NCI-H446 (cell line): ENCODE measurements at regions not wholly inside any gene's neighbourhood (a gene's known extent, or its start where the extent isn't known, plus 50 kb on each side); places are given as distances from the start of the nearest gene placed in this dataset.

Experiments used
- DNase-seq, 2 experiments: peaks; one replicate each; lab custom pipeline; 2025; lab: John Stamatoyannopoulos, UW

DNA sequence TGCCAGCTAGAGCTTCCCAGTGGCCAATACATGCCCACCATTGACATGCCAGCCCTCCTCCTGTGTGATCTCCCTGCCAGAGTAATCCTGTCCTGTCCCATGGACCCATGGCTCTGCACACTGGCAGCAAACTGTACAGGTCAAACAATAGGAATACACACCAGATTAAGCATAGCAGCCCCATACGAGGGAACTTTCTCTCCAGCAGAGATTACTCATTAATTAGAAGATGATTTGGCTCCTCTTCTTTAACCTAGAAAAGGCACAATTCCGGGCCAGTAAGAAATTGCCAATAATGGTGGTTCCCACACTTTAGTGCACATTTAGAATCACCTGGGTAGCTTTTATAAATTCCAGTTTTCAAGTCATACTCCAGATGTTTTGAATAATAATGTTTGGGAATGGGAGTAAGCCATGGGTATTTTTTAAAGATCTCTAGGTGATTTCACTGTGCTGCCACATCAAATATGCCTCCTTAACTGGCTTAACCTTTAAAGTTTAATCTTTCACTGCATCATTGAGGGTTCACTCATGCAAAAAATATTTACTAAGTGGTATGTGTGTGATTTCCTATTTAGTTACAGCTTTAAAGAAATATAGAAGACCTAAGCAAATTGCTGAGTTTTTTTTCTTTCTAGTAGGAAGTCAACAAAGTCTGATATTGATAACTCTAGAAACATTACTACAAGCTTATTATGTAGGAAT is 277.6 kb upstream of the NWD2 start:
- no peak for DNase-seq

GRCh38 chr4:36979533-36979932 is 265.0 kb upstream of the NWD2 start:
- DNase-seq = no peak

DNA sequence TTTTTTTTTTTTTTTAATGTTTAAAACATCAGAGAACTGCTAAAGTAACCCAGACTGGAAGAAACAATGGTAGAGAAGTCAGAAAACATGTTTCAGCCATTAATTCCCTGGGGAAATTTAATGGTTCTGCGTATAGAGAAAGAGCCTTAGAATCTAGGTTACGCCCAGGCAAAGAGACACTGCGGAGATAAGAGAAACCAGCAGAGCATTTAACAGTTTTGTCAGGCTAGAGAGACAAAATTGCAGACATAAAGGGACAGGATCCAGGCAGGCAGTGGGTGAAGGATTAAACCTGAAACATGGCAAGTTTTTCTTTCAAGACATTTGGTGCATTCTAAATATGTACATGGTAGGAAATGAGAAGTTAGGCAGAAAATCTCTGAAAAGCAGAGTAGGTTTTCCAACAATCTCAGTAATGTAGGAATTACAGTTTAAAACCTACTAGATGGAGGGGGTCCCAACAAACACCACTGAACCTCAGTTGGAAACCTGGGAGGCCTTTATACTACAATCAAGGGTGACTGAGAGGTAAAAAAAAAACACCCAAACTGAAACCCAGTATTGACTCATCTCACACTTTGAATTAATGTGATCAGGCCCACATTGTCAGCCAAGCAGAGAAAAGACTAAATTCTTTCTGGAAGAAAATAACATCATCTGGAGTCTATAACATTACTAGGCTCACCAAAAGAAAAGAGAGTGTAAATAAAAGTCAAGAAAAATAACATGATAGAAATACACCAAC is 254.2 kb upstream of the NWD2 start:
- no peak for DNase-seq

DNA sequence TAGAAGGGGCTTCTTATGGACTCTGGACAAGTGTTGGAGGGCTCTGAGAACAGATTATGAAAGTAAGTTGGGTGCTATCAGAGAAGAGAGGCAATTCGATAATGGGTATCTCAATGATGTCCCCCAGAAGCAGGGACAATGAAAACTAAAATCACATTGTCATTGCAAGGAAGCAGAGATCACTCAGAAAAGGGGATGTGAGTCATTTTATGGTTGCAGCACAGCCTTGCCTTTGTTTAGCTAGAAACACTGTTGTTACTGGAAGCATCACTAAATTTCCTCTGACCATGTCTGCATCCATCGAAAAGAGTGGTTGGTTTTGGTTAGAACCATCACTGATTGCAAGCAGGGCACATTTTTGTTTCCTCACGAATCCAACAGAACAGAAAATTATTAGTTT is 246.8 kb upstream of the NWD2 start:
- DNase-seq = no peak

- no peak for DNase-seq
Observed at GRCh38 chr4:37000281-37000680, 244.3 kb upstream of the NWD2 start.

DNA sequence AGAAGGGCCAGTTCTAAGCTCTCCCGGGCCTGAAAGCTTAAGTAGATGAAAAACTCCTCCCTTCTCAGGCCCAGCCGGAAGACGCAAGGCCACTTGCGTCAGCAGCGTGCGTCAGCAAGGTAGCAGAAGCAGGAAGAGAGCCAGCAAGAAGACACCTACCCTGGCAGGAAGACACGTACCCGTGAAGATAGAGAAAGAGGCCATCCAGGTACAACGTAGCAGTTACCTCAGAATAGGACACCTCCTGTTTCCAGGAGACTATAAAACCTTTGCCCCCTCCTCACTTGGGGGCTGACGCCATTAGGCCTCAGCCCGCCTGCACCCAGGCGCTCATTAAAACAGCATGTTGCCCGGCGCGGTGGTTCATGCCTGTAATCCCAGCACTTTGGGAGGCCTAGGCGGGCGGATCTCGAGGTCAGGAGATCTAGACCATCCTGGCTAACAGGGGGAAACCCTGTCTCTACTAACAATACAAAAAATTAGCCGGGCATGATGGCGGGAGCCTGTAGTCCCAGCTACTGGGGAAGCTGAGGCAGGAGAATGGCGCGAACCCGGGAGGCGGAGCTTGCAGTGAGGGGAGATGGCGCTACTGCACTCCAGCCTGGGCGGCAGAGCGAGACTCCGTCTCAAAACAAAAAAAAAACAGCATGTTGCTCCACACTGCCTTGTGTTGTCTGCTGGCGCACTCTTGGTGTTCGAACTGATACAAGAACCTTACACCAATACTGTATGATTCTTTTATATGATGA is 242.7 kb upstream of the NWD2 start:
- DNase-seq = no peak

- no peak for DNase-seq
Observed at GRCh38 chr4:37002625-37003024, 241.9 kb upstream of the NWD2 start.

- peak in 1 of 2 experiments; percentile 47 for DNase-seq
Observed at GRCh38 chr4:37008199-37008598, 236.3 kb upstream of the NWD2 start.

- no peak for DNase-seq
Observed at GRCh38 chr4:37014584-37014983, 230.0 kb upstream of the NWD2 start.

- DNase-seq = no peak
Observed at GRCh38 chr4:37015391-37015790, 229.2 kb upstream of the NWD2 start.

- DNase-seq = no peak
Observed at GRCh38 chr4:37023504-37023903, 221.0 kb upstream of the NWD2 start.

DNA sequence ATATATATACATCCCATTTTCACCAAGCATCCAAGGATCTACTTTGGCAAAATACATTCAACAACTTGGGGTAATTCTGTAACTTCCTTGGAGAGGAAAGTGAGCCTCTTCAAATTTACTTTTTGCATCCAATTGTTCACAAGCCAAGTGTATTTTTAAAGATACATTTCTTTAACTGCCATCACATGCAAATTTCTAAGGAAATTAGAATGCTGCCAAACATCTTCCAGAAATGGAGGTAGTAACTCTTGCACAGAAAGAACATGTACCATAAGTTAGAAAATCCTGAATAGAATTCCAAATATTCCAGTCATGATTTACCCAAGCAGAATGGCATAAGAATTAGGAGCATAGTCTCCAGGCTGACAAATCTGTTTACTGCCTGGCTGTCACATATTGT is 220.5 kb upstream of the NWD2 start:
- no peak for DNase-seq

DNA sequence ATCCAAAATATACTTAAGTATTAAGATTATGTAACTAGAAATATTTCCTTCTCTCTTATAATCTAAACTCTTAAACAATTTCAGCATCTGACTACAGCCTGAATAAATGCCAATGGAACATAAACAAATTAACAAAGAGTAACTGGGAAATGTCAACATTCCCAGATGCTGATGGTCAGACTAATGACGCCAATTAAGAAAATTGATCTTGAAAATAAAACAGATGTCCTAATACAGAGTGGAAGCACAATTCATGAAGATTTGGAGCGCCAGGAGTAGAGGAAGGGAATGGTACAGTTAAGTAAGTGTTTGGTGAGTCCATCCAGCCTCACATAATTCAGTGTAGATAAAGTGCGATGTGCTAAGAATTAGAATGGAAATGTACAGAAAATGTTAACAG is 203.7 kb upstream of the NWD2 start:
- no peak for DNase-seq

GRCh38 chr4:37043342-37043741 is 201.2 kb upstream of the NWD2 start:
- no peak for DNase-seq

DNA sequence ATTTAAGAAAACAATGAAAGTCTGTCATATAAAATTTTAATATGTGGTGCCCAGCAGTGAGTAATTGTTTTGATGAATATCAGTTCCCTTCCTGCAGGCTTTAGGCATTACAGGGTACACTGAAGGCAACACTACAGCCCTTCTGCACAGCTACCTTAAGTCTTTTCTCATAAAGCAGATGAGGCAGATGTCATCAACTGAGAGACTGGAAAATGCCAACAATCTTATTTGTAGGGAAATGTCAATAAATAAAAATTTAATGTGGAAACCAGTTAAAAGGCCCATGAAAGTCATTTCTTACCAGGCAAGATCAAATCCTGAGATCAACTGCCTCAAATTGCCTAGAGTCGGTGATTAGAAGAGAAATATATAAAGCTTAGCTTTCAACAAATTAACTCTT is 193.4 kb upstream of the NWD2 start:
- DNase-seq = no peak

DNA sequence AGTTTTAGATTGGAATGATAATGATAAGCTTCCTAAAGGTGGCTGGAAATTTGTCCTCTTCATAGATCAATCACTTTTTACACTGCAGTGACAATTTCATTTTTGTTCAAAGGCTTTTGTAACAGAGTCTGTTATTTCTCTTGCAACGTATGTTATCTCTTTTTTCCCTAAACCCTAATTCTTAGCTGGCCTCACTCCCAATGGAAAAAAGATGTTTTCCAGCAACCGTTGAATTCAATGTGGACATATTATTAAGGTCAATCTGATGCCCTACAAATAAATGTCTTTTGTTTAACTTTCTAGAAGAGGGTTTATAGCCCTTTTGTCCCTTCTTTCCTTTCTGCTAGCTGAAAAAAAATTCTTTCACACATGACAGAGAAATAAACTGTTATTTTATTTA is 192.7 kb upstream of the NWD2 start:
- no peak for DNase-seq

- DNase-seq = peak; percentile 5 to 63
Observed at GRCh38 chr4:37054531-37055077, 189.9 kb upstream of the NWD2 start.

- DNase-seq = no peak
Observed at GRCh38 chr4:37058826-37059225, 185.7 kb upstream of the NWD2 start.

DNA sequence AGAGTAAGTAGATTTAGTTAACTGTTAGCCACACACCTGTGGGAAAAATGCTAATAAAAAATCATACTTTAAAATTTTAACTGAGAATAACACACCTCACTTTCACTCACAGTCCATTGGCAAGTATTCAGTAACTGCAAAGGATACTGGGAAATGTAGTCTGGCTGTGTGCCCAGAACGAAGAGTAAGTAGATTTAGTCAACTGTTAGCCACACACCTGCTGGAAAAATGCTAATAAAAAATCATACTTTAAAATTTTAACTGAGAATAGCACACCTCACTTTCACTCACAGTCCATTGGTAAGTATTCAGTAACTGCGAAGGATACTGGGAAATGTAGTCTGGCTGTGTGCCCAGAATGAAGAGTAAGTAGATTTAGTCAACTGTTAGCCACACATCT is 178.4 kb upstream of the NWD2 start:
- peak; percentile 51 to 67 for DNase-seq

GRCh38 chr4:37068580-37068979 is 176.0 kb upstream of the NWD2 start:
- no peak for DNase-seq

DNA sequence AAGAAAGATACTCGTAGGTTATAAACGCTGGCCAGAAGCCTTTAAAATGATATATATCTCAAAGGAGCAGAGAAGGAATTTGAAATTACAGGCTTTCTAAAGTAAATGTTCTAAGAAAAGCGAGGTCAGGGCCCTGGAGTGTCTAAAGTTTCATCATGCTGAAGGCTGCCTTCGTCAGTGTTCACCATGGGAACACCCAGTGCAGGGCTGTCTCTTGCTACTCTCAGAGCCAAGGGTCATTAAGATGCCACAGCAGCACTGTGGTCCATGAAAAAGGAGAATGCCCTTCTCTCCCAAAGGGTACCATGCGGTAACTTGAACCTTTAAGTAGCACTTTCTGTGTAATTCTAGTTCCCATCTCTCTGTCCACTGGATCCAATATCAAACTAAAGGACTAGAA is 174.5 kb upstream of the NWD2 start:
- DNase-seq = no peak

DNA sequence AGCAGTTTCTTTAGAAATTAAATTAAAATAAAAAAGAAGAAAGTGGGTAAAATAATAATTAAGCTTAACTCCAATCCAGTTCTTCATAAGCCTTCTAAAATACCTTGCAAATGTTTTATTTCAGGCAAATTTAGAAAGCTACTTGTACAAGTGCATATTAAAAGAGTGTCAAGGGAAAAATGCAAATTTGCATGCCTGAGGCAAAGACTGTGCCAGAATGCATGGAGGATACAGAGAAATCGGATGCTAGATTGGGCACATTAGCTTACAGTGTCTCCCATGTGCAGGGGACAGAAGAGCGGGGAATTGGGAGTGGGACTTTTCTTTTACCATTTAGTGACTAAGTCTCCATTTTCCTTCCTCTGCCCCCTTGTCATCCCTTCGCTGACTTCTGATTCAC is 173.0 kb upstream of the NWD2 start:
- no peak for DNase-seq
